Hepatocyte (in vitro differentiated cells): ENCODE measurements at regions not wholly inside any gene's neighbourhood (a gene's known extent, or its start where the extent isn't known, plus 50 kb on each side); places are given as distances from the start of the nearest gene placed in this dataset.
"Not testable (repeated sequence)": the region's sequence is repeated elsewhere in the genome, so short reads cannot be mapped to it uniquely, and the experiment has no call there.

Experiments used
- DNase-seq: peaks from one replicate; pipeline ENCODE4 v3.0.0-alpha.2; 2016; ENCODE audit warnings: low spot score
- H2AFZ ChIP-seq: fragments of 200-600 bp; sonication (generic); 2 replicates; pipeline ENCODE4 v1.6.0; 2016; ENCODE audit warnings: antibody characterized with exemption, mild to moderate bottlenecking
- H3K27ac ChIP-seq: fragments of 200-600 bp; sonication (generic); 2 replicates; pipeline ENCODE4 v1.5.1; 2016; ENCODE audit warnings: mild to moderate bottlenecking
- H3K27me3 ChIP-seq: fragments of 200-600 bp; sonication (generic); 2 replicates; pipeline ENCODE4 v1.6.1; 2016
- H3K36me3 ChIP-seq: fragments of 200-600 bp; sonication (generic); replicated peaks from 2 replicates; pipeline ENCODE4 v1.5.1; 2016; ENCODE audit warnings: low read depth; ENCODE audit not compliant: insufficient read depth
- H3K4me1 ChIP-seq: fragments of 200-600 bp; sonication (generic); 2 replicates; pipeline ENCODE4 v1.5.1; 2016; ENCODE audit warnings: mild to moderate bottlenecking, moderate library complexity; ENCODE audit not compliant: insufficient read depth
- H3K4me2 ChIP-seq: fragments of 200-600 bp; sonication (generic); 2 replicates; pipeline ENCODE4 v1.6.0; 2016
- H3K4me3 ChIP-seq: fragments of 200-600 bp; sonication (generic); 2 replicates; pipeline ENCODE4 v1.5.1; 2016; ENCODE audit warnings: mild to moderate bottlenecking
- H3K79me2 ChIP-seq: fragments of 200-600 bp; sonication (generic); 2 replicates; pipeline ENCODE4 v1.6.0; 2017; ENCODE audit warnings: mild to moderate bottlenecking
- H3K9me2 ChIP-seq: fragments of 200-600 bp; sonication (generic); replicated peaks from 2 replicates; pipeline ENCODE4 v1.6.0; 2017; ENCODE audit warnings: mild to moderate bottlenecking; ENCODE audit not compliant: insufficient read depth
- H3K9me3 ChIP-seq: fragments of 200-600 bp; sonication (generic); 2 replicates; pipeline ENCODE4 v1.5.1; 2016; ENCODE audit warnings: low read depth, mild to moderate bottlenecking
- H4K20me1 ChIP-seq: fragments of 200-600 bp; sonication (generic); 2 replicates; pipeline ENCODE4 v1.6.0; 2016; ENCODE audit warnings: mild to moderate bottlenecking; ENCODE audit not compliant: insufficient read depth, poor library complexity, severe bottlenecking
- EZH2 ChIP-seq: fragments of 200-600 bp; sonication (generic); IDR thresholded peaks from 2 replicates; pipeline ENCODE4 v1.6.1; 2016; ENCODE audit warnings: antibody characterized with exemption, mild to moderate bottlenecking, borderline replicate concordance
- EZH2phosphoT487 ChIP-seq: fragments of 200-600 bp; sonication (generic); IDR thresholded peaks from one replicate; pipeline ENCODE4 v1.6.1; 2018; ENCODE audit warnings: antibody characterized with exemption, mild to moderate bottlenecking, low read depth, moderate library complexity; ENCODE audit not compliant: unreplicated experiment, severe bottlenecking
- WGBS: methylation state at CpG from one replicate; pipeline ENCODE4 v1.1.6; 2016; ENCODE audit warnings: low lambda C conversion rate; ENCODE audit errors: missing lambda C conversion rate; 5-methylcytosine and 5-hydroxymethylcytosine counted together
- TF ChIP-seq, protein P1 (sequence below): fragments of 200-600 bp; sonication (generic); IDR thresholded peaks from 2 replicates; pipeline ENCODE4 v1.5.1; 2016; ENCODE audit warnings: antibody characterized with exemption, mild to moderate bottlenecking; ENCODE audit not compliant: poor library complexity

DNA sequence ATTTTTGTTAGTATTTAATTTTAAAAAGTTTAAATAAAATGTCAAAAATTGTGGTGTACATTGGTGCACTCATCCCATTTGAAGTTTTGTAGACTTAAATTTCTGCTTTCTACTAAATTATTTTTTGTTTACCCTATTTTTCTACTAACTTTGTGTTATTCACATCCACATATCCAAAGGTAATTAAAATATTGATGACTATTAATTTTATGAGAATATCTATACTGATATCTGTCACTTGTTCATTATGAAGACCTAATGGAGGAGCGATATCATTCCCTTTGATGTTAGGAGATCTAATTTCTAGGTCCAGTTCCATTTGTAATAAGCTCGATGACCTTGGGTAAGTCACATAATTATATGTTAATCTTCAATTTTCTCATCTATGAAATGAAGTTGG is 325.7 kb upstream of the STXBP6 start:
- 78% methylated on average over 2 of the region's 2 CpGs for WGBS
- Histone ChIP-seq H3K27me3 (no peaks in the 10 kb centered on the region), H3K4me1 (no peaks in the 10 kb centered on the region), H3K4me2 (no peak overlapping the region), H2AFZ (no peak overlapping the region), H3K36me3 (no peaks in the 10 kb centered on the region), H3K79me2 (no peaks in the 10 kb centered on the region), H3K27ac (no peak overlapping the region), H3K4me3 (no peak overlapping the region), H3K9me3 (no peaks in the 10 kb centered on the region), H4K20me1 (no peaks in the 10 kb centered on the region), H3K9me2 (no peaks in the 10 kb centered on the region)
- DNase-seq = no peak
- TF ChIP-seq, protein P1, sequence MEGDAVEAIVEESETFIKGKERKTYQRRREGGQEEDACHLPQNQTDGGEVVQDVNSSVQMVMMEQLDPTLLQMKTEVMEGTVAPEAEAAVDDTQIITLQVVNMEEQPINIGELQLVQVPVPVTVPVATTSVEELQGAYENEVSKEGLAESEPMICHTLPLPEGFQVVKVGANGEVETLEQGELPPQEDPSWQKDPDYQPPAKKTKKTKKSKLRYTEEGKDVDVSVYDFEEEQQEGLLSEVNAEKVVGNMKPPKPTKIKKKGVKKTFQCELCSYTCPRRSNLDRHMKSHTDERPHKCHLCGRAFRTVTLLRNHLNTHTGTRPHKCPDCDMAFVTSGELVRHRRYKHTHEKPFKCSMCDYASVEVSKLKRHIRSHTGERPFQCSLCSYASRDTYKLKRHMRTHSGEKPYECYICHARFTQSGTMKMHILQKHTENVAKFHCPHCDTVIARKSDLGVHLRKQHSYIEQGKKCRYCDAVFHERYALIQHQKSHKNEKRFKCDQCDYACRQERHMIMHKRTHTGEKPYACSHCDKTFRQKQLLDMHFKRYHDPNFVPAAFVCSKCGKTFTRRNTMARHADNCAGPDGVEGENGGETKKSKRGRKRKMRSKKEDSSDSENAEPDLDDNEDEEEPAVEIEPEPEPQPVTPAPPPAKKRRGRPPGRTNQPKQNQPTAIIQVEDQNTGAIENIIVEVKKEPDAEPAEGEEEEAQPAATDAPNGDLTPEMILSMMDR = no peak
- TF ChIP-seq EZH2 (no peak), EZH2phosphoT487 (no peak)

DNA sequence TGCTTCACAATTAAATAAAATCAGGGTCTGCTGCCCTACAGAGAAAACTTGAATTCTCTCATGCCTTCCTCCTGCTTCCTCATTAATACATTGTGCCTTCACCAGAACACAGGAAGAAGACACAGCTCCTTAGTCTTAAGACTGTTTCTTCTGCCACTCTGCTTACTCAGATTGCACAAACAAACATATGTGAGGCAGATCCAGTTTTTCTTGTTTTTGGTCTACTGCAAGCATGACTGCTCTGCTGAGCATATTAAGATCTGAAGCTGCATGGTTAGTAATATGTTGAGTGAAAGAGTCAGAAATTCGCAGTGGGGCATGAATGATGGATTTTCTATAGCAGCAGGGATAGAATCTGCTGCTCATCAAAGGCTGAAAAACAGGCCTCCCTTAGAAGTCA is 321.1 kb upstream of the STXBP6 start:
- TF ChIP-seq EZH2 (no peak), EZH2phosphoT487 (no peak)
- TF ChIP-seq, protein P1 = no peak

DNA sequence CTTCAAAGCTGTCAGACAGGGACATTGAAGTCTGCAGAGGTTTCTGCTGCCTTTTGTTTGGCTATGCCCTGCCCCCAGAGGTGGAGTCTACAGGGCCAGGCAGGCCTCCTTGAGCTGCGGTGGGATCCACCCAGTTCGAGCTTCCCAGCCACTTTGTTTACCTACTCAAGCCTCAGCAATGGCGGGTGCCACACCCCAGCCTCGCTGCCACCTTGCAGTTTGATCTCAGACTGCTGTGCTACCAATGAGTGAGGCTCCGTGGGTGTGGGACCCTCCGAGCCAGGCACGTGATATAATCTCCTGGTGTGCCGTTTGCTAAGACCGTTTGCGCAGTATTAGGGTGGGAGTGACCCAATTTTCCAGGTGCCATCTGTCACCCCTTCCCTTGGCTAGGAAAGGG is 320.1 kb upstream of the STXBP6 start:
- 94% methylated on average over 9 of the region's 10 CpGs for WGBS
- H3K79me2 ChIP-seq, H3K4me3 ChIP-seq, H3K4me2 ChIP-seq, H3K27me3 ChIP-seq, H3K9me3 ChIP-seq, H3K9me2 ChIP-seq, H3K27ac ChIP-seq, H4K20me1 ChIP-seq, H2AFZ ChIP-seq, DNase-seq, H3K36me3 ChIP-seq, H3K4me1 ChIP-seq: not testable (repeated sequence)

More for the DNA sequence above, 321.1 kb upstream of the STXBP6 start:
- Histone ChIP-seq H2AFZ (no peak overlapping the region), H3K4me2 (no peak overlapping the region), H3K4me3 (no peak overlapping the region), H3K9me3 (no peaks in the 10 kb centered on the region), H4K20me1 (no peaks in the 10 kb centered on the region), H3K36me3 (no peaks in the 10 kb centered on the region), H3K4me1 (no peaks in the 10 kb centered on the region), H3K9me2 (no peaks in the 10 kb centered on the region), H3K27ac (no peak overlapping the region), H3K27me3 (no peaks in the 10 kb centered on the region), H3K79me2 (no peaks in the 10 kb centered on the region)
- no peak for DNase-seq
- 64% methylated on average over 1 of the region's 1 CpG for WGBS

- no peaks in the 10 kb centered on the region for H3K9me2 ChIP-seq
- TF ChIP-seq EZH2phosphoT487 (no peak), EZH2 (no peak)
- TF ChIP-seq, protein P1 = no peak
- 62% methylated on average over 1 of the region's 1 CpG for WGBS
- no peak for DNase-seq
- no peak overlapping the region for H3K4me2 ChIP-seq
- no peaks in the 10 kb centered on the region for H3K79me2 ChIP-seq
- H3K4me3 ChIP-seq = no peak overlapping the region
- H2AFZ ChIP-seq = no peak overlapping the region
- H3K36me3 ChIP-seq = no peaks in the 10 kb centered on the region
- no peak overlapping the region for H3K27ac ChIP-seq
- no peaks in the 10 kb centered on the region for H3K4me1 ChIP-seq
- H3K9me3 ChIP-seq = no peaks in the 10 kb centered on the region
- H4K20me1 ChIP-seq = no peaks in the 10 kb centered on the region
- H3K27me3 ChIP-seq = no peaks in the 10 kb centered on the region
Observed at GRCh38 chr14:25358330-25358729, 308.4 kb upstream of the STXBP6 start.
